GM18907 (cell line): ENCODE measurements at regions not wholly inside any gene's neighbourhood (a gene's known extent, or its start where the extent isn't known, plus 50 kb on each side); places are given as distances from the start of the nearest gene placed in this dataset.
"Not testable (repeated sequence)": the region's sequence is repeated elsewhere in the genome, so short reads cannot be mapped to it uniquely, and the experiment has no call there.

Experiments used
- ATAC-seq: cut with Tn5 transposase; IDR thresholded peaks from one replicate; pipeline ENCODE4 v1.9.1; 2021; ENCODE audit warnings: mild to moderate bottlenecking, moderate library complexity; ENCODE audit not compliant: unreplicated experiment

- no peak for ATAC-seq
Measured at GRCh38 chr7:20466543-20467021, 135.9 kb downstream of the ITGB8 start.

- no peak for ATAC-seq
Measured at GRCh38 chr7:20470082-20470481, 139.4 kb downstream of the ITGB8 start.

- no peak for ATAC-seq
Measured at GRCh38 chr7:20470726-20471125, 140.0 kb downstream of the ITGB8 start.

GRCh38 chr7:20474249-20474648 lies 141.2 kb upstream of the ABCB5 start:
- ATAC-seq, result no peak

- ATAC-seq, result no peak
Measured at GRCh38 chr7:20475756-20476155, 139.7 kb upstream of the ABCB5 start.

GRCh38 chr7:20477067-20477466 lies 138.4 kb upstream of the ABCB5 start:
- ATAC-seq, result no peak

DNA sequence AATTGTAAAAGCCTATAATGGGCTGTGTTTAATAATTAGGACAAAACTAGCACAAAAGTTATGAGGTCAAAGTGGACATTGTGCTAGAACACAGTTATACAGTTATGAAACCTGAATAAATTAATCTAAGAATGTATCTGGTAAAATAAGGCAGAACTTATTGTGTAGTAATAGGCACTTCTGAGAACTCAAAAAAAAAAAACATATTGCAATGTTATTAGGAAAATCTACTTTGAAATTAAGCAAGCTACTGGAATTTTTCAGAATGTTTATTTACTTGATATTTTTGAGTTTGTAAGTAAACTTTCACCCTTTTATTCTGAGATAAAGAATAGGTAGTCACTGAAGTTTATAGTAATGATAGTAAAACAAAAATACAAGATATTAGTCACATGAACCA lies 135.8 kb upstream of the ABCB5 start:
- ATAC-seq, result no peak

- ATAC-seq, result no peak
Measured at GRCh38 chr7:20482071-20482470, 133.4 kb upstream of the ABCB5 start.

DNA sequence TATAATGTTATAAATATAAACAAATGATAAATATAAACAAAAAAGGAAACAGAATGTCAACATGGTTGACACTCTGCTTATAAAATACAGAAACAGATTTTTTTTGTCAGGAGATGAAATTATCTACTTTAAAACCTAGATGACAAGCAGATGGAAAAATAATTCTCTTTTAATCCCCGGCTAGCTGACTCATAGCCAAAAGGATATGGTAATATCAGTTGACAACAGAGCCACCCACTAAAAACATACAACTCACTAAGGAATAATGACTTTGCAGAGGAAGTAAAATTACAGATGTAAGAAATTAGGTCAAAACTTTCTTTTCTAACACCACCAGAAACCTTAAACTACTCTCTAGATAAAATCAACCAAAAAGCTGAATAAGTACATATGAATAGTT lies 131.1 kb upstream of the ABCB5 start:
- ATAC-seq, result no peak

DNA sequence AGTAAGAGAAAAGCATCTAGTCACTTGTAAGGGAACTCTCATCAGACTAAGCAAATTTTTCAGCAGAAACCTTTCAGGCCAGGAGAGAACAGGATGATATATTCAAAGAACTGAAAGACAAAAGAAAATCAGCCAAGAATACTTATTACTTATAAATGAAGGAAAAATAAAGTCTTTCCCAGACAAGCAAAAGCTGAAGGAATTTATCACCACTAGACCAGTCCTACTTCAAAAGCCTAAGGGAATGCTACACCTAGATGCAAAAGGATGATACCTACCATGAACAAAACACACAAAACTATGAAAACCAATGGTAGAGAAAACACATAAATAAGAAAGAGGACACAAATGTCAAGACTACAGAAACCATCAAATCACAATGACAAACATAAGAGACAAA lies 126.6 kb upstream of the ABCB5 start:
- no peak for ATAC-seq

- ATAC-seq, result no peak
Measured at GRCh38 chr7:20491284-20491683, 124.2 kb upstream of the ABCB5 start.

GRCh38 chr7:20494566-20494965 lies 120.9 kb upstream of the ABCB5 start:
- ATAC-seq, result no peak

DNA sequence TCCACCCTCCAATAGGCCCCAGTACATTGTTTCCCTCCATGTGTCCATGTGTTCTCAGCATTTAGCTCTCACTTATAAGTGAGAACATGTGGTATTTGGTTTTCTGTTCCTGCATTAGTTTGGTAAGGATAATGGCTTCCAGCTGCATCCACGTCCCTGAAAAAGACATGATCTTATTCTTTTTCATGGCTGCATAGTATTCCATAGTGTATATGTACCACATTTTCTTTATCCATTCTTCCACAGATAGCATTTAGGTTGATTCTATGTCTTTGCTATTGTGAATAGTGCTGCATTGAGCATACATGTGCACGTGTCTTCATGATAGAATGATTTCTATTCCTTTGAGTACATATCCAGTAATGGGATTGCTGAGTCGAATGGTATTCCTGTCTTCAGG lies 114.0 kb upstream of the ABCB5 start:
- not testable (repeated sequence) for ATAC-seq

DNA sequence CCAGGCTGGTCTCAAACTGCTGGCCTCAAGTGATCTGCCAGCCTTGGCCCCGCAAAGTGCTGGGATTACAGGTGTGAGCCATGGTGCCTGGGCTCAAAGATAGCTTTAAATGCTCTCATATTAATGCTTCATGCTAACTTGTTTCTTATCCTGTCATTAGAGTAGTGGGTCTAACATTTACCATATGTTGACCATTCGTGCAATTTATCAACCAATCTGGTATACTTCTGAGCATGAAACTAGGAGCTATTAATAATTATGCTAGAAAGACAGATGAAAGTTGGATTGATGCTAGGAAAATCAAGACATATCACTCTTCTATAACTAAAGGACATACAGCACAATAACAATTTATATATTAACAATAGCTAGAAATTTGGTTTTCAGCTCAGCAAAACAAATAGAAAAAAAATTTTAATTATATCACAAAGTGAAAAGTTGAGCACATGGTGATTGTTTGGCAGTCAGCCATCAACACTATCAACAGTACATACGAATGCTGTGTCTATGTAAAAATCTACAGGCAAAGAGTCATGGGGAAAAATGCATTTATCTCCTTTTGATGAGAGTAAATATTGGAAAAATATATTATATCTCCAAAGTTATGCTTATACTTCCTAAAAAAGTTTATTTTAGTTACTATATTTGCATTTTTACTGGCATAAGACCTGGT lies 112.1 kb upstream of the ABCB5 start:
- ATAC-seq, result no peak

DNA sequence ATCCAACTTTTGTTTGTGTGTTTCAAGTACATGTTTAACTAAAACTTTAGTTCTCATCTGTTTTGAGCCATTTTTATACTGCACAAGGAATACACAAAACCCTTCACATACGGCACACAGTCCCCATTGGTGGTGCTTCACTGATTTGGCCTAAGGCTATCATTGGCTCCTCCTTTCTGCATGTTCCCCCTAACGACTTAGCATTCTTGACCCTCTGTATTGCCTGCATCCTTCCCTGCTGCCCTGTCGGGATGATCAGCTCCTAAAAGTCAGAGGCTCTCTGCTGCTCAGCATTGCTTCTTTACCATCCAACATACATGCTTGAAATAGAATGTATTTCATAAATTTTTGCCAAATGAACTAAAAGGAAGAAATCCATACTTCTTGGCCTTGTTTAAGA lies 111.4 kb upstream of the ABCB5 start:
- ATAC-seq, result no peak

DNA sequence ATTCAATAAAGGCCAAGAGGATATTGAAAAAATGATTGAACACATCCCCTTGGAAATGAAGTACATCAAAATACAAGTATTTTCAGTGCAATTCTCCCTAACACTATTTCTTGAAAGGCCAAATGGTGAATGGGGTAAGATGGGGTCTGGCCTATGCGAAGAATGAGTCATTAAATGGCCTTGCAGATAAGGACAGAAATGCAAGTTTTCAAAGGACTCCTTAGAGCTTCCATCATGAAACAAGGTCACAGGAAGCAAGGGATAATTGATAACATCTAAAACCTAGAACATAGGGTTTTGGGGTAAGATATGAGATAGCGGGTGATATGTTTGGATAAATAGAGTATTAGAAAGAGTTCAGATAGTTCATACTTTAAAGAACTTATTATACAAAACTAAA lies 109.3 kb upstream of the ABCB5 start:
- no peak for ATAC-seq

- no peak for ATAC-seq
Measured at GRCh38 chr7:20507157-20507556, 108.3 kb upstream of the ABCB5 start.

DNA sequence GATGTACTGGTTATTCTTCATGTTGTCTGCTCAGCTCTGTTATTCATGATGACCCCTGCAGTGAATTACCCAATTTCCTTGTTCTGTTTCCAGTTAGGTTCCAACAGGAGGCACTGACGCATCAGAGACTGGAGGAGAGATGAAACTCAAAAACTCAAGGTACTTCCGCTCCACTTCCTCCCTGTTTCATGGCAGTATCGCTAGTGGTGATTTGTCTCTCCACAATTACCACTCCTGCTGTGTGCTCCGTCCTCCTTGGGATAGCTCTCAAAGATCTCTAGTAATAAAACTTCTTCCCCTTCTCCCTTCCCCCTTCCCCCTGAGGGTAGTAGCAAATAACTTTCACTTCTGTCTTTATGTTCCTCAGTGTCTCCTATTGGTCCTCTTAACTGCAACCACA lies 107.4 kb upstream of the ABCB5 start:
- no peak for ATAC-seq

DNA sequence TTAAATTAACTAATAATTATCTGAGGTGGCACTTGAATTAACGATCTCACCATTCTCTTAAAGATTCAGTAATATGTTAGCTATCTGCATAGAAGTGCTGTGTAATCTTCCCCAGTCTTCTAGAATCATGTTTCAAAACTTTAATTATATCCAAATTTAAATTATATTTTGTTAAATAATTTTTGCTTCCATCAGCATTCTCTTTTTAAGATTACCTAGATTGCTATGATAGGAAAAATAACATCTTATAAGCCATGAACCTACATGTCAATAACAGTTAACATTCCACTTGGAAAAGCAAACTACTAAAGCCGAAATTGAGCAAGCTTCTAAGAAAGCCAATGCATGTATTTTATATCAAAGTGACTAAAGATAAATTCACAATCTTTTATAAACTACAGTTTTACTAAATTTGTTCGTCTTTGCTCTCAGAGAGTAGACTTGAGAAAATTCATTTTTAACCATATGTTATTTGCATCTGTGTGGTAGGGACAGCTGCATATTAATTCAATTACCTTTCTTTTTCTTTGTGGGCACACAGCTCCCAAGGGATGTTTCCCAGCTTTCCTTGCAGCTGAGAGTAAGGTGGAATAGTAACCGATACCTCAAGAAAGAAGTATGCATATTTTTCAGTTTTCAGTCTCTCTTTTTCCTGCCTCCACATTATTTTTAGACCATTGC lies 105.4 kb upstream of the ABCB5 start:
- ATAC-seq, result no peak

- no peak for ATAC-seq
Measured at GRCh38 chr7:20510573-20510900, 104.9 kb upstream of the ABCB5 start.

DNA sequence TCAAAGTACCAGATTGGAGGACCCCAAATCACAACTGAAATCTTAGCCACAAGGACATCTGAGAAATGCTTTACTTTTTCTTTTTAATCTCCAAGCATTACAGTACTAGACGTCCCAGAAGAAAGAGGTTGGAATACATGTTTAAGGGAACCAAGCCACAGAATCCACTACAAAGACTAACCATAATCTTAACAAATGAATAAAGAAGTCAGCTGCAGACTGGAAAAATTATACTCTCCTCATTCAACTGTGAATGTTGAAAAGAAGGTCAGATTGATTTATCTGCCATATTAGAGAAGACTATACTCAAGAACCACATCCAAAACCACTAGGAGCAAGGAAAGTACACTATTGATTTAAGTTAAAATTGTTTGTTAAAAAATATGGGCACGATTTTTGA lies 102.1 kb upstream of the ABCB5 start:
- no peak for ATAC-seq

DNA sequence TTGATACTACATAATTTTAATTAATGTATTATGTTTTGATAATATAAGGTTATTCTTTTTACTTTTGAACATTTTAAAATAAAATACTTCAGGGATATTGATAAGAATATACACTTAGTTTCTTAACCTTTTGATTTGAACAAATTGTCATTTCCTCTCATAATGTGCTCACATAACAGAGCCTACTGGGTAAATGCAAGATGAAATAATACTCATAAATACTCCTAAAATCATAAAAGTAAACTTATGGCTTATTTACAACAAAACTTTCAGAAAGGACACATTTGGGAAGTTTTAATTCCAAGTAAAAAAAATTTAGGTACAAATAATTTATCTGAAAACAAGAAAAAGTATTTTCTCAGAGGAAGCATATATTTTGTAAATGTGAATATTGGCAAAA lies 101.6 kb upstream of the ABCB5 start:
- ATAC-seq, result no peak

DNA sequence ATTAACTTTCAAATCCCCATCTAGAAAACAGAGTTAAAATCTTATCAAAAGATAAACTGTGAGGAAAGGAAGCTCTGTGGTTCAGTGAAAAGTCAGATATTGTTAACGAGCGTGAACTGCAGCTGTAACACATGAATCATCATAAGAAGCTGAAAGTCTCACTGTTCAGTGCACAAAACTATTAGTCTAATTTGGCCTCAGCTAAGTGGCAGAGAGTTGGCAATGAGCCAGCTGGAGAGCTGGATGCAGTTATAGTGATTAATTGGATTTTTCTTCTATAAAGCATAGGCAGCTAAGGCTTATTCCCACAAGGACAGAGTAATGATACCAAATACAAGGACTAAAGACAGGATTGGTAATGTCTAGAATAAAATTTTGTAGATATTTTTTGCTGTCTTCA lies 101.1 kb upstream of the ABCB5 start:
- no peak for ATAC-seq
